Peyer's patch (tissue), 4 donors: ENCODE measurements at regions not wholly inside any gene's neighbourhood (a gene's known extent, or its start where the extent isn't known, plus 50 kb on each side); places are given as distances from the start of the nearest gene placed in this dataset.

Source experiments
- DNase-seq, 3 donors: peaks; one replicate each; pipeline ENCODE4 v3.0.0-alpha.2; 2017 to 2019
- H3K27ac ChIP-seq, 4 donors: fragments of 200-600 bp; sonication (generic); one replicate each; pipeline ENCODE4 v1.5.1; 2016 to 2019
- H3K27me3 ChIP-seq, 2 donors: fragments of 200-600 bp; sonication (generic); one replicate each; pipeline ENCODE4 v1.5.1; 2019
- H3K36me3 ChIP-seq, 3 donors: fragments of 200-600 bp; sonication (generic); one replicate each; pipeline ENCODE4 v1.5.1; 2016 to 2019
- H3K4me1 ChIP-seq, 4 donors: fragments of 200-600 bp; sonication (generic); one replicate each; pipeline ENCODE4 v1.5.1; 2016 to 2019
- H3K4me3 ChIP-seq, 4 donors: fragments of 200-600 bp; sonication (generic); 1 replicate in 3 of 4; 2 replicates in 1 of 4; pipeline ENCODE4 v1.5.1; 2016 to 2019; ENCODE audit warnings: mild to moderate bottlenecking in 1 of 4
- H3K9me3 ChIP-seq, 4 donors: fragments of 200-600 bp; sonication (generic); one replicate each; pipeline ENCODE4 v1.5.1; 2016 to 2019; ENCODE audit warnings: mild to moderate bottlenecking in 1 of 4
- POLR2A ChIP-seq, 2 donors: fragments of 450-650 bp; IDR thresholded peaks; one replicate each; pipeline ENCODE4 v1.5.1; 2017; ENCODE audit warnings: antibody characterized with exemption in 2 of 2, mild to moderate bottlenecking in 2 of 2, moderate library complexity in 2 of 2
- TF ChIP-seq, protein P1 (sequence below), 6 experiments: fragments of 450-650 bp in 4 of 6; fragments of 200-600 bp in 2 of 6; sonication (generic) in 1 of 6; IDR thresholded peaks; one replicate each; pipeline ENCODE4 v1.5.1; 2017 to 2019; ENCODE audit warnings: antibody characterized with exemption in 6 of 6, mild to moderate bottlenecking in 3 of 6, moderate library complexity in 1 of 6

DNA sequence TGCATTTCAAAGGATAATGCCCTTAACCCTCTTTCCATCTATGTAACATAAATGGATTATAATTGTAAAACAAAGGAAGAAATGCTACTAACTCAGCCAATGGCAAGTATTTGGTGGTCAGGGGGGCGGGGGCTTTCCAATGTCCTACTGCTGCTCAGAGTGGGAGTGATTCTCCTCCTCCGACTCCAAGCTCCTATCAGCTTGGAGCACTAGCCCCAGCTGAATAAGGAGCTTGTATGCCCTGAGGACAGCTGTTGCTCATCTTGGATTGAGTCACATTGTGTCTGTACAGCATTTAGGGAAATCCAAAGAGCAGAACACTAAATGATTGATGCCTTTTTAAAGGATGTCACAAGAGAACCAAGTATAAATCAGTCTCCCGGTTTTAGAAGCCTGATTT, 105.6 kb upstream of the ZNF521 start:
- Histone ChIP-seq H3K4me3 (no peak overlapping the region), H3K27me3 (no peaks in the 10 kb centered on the region), H3K36me3 (no peaks in the 10 kb centered on the region), H3K27ac (no peak overlapping the region), H3K4me1 (no peaks in the 10 kb centered on the region), H3K9me3 (no peaks in the 10 kb centered on the region)
- no peak for DNase-seq
- TF ChIP-seq POLR2A (IDR thresholded peaks at IDR 0.05), result no peak
- TF ChIP-seq, protein P1, sequence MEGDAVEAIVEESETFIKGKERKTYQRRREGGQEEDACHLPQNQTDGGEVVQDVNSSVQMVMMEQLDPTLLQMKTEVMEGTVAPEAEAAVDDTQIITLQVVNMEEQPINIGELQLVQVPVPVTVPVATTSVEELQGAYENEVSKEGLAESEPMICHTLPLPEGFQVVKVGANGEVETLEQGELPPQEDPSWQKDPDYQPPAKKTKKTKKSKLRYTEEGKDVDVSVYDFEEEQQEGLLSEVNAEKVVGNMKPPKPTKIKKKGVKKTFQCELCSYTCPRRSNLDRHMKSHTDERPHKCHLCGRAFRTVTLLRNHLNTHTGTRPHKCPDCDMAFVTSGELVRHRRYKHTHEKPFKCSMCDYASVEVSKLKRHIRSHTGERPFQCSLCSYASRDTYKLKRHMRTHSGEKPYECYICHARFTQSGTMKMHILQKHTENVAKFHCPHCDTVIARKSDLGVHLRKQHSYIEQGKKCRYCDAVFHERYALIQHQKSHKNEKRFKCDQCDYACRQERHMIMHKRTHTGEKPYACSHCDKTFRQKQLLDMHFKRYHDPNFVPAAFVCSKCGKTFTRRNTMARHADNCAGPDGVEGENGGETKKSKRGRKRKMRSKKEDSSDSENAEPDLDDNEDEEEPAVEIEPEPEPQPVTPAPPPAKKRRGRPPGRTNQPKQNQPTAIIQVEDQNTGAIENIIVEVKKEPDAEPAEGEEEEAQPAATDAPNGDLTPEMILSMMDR (IDR thresholded peaks at IDR 0.05), result no peak

DNA sequence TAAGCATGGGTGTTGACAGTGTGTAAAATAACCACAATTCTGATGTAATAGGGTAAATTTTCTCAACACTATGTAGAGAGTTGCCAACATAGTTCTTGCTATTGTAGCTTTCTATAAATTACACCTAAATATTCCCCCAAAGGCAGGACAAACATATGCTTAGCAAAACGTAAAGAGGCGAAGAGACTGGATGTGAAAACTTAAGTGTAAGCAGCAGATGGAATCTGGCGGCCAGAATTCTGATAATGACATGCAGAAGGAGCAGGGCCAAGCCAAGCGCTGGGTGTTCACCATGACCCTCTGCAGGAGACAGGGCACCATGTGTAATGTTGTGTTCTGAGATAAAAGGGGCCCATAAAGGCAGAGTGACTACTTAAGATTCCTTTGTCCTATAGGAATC, 105.2 kb upstream of the ZNF521 start:
- Histone ChIP-seq H3K4me3 (no peak overlapping the region), H3K4me1 (no peaks in the 10 kb centered on the region), H3K27me3 (no peaks in the 10 kb centered on the region), H3K27ac (no peak overlapping the region), H3K9me3 (no peaks in the 10 kb centered on the region), H3K36me3 (no peaks in the 10 kb centered on the region)
- TF ChIP-seq POLR2A (IDR thresholded peaks at IDR 0.05), result no peak
- TF ChIP-seq, protein P1 (IDR thresholded peaks at IDR 0.05), result no peak
- DNase-seq, result no peak

DNA sequence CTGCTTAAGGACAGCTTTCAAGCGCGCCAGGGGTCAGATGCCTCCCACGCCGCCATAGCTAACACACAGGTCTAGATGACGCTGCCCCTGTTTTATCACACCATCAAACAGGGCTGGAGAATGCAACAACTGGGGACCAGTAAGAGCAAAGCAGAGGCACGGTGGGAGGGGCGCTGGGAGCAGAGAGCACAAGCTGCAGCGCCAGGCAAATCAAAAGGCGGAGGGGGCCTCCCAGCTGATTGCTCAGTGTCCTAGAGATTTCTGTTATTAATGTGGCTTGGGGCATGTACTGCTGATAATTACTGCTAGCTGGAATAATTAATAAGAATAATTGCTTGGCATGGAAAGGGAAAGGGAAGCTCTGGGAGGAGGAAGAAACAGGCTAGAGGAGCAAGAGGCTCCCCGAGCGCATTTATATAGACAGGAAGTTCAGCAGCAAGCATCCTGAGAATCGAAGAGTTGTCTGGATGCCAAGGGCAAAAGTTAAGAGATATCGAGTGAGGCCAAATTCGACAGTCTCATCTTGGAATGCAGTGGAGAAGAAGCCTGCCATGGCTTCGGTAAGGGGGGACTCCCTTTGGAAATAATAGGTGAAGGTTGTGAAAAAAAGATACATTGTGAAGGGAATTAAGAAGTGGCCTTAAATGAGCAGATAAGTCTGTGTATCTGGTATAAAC, 104.5 kb upstream of the ZNF521 start:
- Histone ChIP-seq H3K36me3 (no peaks in the 10 kb centered on the region), H3K27ac (no peak overlapping the region), H3K4me3 (no peak overlapping the region), H3K27me3 (no peaks in the 10 kb centered on the region), H3K4me1 (no peaks in the 10 kb centered on the region), H3K9me3 (no peaks in the 10 kb centered on the region)
- TF ChIP-seq, protein P1 (IDR thresholded peaks at IDR 0.05), result no peak
- TF ChIP-seq POLR2A (IDR thresholded peaks at IDR 0.05), result no peak
- DNase-seq, result no peak

DNA sequence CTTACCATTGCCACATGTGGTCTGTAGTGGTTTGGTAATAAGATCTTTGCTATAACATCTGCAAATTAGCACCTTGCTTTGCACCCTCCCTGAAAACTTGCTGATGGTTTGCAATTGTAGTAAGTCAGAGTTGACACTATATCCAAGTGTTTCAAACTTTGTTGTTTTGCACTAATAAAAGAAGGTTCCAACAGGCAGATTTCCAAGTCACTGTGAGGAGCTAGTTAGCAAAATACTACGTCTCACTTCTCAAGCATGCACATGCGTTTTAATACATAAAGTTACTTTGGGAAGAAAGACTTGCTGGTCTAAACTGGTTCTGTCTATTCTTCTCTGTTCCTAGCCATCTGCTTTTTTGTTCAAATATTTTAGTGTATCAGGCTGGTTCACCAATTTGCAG, 103.7 kb upstream of the ZNF521 start:
- Histone ChIP-seq H3K4me1 (no peaks in the 10 kb centered on the region), H3K9me3 (no peaks in the 10 kb centered on the region), H3K36me3 (no peaks in the 10 kb centered on the region), H3K4me3 (no peak overlapping the region), H3K27me3 (no peaks in the 10 kb centered on the region), H3K27ac (no peak overlapping the region)
- TF ChIP-seq POLR2A (IDR thresholded peaks at IDR 0.05), result no peak
- TF ChIP-seq, protein P1 (IDR thresholded peaks at IDR 0.05), result no peak
- DNase-seq, result no peak

DNA sequence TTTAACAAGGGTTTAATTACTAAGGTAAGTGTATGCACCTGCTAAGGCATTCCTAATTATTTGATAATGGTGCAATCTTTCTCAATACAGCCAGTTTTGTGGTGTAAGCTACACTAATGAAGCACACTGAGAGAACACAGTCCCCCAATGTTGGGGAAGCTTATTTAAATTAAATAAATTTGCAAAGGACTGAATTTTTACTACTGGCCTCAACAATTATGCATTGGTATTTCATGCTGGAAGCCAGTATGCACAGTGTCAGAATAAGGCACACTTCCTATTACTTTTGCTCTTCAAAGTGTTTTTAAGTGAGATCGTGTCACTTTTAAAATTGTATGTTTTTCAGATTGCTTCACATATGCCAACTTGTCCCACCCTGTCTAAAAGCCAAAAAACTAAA, 103.2 kb upstream of the ZNF521 start:
- Histone ChIP-seq H3K36me3 (no peaks in the 10 kb centered on the region), H3K4me3 (no peak overlapping the region)
- TF ChIP-seq POLR2A (IDR thresholded peaks at IDR 0.05), result no peak
- TF ChIP-seq, protein P1 (IDR thresholded peaks at IDR 0.05), result no peak

DNA sequence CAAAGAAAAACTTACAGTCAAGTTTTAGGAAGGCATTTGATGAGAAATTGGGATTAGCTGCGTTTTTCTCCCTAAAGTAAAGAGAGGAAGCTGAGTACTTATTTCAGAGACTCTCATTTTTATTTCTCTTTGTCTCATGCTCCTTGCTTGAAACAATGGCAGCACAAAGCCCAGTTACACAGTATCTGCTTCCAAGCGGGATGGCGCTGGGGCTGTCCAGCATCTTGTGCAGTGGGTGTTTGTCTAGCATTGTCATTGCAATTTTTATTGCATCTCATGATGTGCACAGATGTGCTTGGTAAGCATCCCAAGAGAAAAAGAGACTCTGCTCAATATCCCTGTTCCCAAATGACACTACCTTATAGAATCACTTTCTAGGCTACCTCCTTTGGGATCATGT, 102.8 kb upstream of the ZNF521 start:
- TF ChIP-seq, protein P1 (IDR thresholded peaks at IDR 0.05), result no peak
- TF ChIP-seq POLR2A (IDR thresholded peaks at IDR 0.05), result no peak
- H3K4me1 ChIP-seq, result no peaks in the 10 kb centered on the region
- H3K36me3 ChIP-seq, result no peaks in the 10 kb centered on the region
- no peak overlapping the region for H3K27ac ChIP-seq
- no peaks in the 10 kb centered on the region for H3K27me3 ChIP-seq
- H3K4me3 ChIP-seq, result no peak overlapping the region
- no peaks in the 10 kb centered on the region for H3K9me3 ChIP-seq
- DNase-seq, result no peak

More for the DNA sequence above, 103.2 kb upstream of the ZNF521 start:
- no peak for DNase-seq
- H3K27ac ChIP-seq, result no peak overlapping the region
- H3K27me3 ChIP-seq, result no peaks in the 10 kb centered on the region
- H3K9me3 ChIP-seq, result no peaks in the 10 kb centered on the region
- no peaks in the 10 kb centered on the region for H3K4me1 ChIP-seq
